HG03135 (cell line): ENCODE measurements at regions not wholly inside any gene's neighbourhood (a gene's known extent, or its start where the extent isn't known, plus 50 kb on each side); places are given as distances from the start of the nearest gene placed in this dataset.
"Not testable (repeated sequence)": the region's sequence is repeated elsewhere in the genome, so short reads cannot be mapped to it uniquely, and the experiment has no call there.

Experiments
- ATAC-seq: cut with Tn5 transposase; IDR thresholded peaks from one replicate; pipeline ENCODE4 v1.9.1; 2021; ENCODE audit warnings: mild to moderate bottlenecking, moderate library complexity; ENCODE audit not compliant: unreplicated experiment

DNA sequence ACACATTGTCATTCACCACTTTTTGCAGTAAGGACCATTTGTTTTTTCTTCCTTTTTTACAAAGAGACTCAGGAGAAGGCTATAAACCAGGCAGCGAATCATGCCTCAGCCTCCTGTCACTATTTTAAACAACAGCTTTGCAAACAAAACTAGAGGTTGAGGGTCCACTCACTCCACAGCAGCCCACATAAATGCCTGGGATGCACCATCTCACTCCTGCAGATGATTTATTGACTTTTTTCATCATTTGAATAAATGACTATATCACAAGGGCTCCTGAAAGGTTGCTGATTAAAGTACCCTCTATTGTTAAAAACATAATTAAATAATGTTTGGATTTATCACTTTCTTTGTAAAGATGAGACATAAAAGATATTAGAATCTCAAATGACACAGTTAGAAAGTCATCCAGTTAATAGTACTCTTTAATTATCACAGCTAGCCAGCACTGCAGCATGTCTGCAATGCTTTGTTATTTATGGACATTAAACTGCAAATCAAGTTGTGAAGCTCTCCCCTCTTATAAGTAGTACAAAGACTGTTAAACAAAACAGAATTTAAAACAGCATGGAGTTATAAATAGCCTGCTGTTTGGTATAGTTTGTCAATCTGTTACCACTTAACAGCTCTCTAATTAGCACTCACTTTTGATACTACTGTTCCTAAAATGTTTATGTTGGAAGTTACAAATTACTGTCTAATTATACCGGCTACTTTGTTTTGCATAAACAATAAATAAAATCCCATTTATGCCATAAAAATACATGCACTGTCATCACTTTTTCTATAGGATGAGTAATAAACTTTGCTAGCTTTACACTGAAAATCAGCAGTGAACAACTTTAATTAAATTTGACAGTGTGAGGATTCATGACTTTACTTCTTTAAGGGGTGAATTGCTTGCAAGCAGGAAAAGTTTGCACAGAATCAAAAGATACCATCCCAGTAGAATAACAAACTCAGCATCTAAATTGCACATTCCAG, 853.2 kb downstream of the UQCRFS1 start:
- no peak for ATAC-seq

GRCh38 chr19:28358633-28359032, 854.3 kb downstream of the UQCRFS1 start:
- ATAC-seq: no peak

GRCh38 chr19:28351761-28352160, 861.2 kb downstream of the UQCRFS1 start:
- no peak for ATAC-seq

DNA sequence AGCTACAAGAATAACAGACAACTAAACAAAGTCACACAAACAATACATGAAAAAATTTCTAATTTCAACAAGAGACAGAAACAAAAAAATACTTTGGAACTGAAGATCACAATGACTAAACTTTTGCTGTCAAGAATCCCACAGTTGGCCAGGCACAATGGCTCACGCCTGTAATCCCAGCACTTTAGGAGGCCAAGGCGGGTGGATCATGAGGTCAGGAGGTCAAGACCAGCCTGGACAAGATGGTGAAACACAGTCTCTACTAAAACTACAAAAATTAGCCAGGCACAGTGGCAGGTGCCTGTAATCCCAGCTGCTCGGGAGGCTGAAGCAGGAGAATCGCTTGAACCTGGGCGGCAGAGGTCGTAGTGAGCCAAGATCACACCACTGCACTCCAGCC, 861.6 kb downstream of the UQCRFS1 start:
- ATAC-seq: not testable (repeated sequence)

DNA sequence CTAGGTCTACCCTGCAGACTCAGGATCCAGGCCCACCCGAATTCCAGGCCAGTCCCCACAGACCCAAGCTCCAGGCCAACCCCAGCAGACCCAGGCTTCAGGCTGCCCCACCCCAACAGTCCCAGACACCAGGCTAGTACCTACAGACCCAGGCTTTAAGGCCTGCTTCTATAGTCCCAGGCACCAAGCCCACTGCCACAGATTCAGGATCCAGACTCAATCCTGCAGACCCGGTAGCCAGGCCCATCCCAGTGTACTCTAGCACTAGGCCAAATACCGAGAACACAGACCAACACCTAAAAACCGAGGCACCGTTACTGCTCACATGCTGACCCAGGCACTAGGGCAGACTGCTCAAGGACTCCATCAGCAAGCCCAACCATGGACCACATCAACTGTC, 862.3 kb downstream of the UQCRFS1 start:
- ATAC-seq: no peak

- ATAC-seq: no peak
Observed at GRCh38 chr19:28350037-28350436, 862.9 kb downstream of the UQCRFS1 start.

DNA sequence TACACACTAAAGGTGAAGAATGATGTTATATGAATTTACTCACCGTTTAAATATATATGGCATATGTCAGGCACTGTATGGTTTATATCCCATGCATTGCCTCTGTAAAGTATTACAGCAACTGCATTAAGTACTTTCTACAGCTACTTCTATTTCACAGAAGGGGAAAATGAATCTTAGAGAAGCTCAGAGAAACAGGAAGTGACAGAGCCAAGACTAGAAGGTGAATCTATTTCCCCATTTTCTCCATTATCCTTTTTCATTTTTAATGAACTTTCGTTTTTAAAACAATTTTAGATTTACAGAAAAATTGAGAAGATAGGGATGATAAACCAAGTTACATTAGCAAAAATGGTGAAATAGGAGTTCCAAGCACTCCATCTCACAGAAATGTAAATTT, 863.3 kb downstream of the UQCRFS1 start:
- no peak for ATAC-seq

GRCh38 chr19:28345811-28346210, 867.1 kb downstream of the UQCRFS1 start:
- no peak for ATAC-seq

- no peak for ATAC-seq
Observed at GRCh38 chr19:28341810-28342350, 871.1 kb downstream of the UQCRFS1 start.

DNA sequence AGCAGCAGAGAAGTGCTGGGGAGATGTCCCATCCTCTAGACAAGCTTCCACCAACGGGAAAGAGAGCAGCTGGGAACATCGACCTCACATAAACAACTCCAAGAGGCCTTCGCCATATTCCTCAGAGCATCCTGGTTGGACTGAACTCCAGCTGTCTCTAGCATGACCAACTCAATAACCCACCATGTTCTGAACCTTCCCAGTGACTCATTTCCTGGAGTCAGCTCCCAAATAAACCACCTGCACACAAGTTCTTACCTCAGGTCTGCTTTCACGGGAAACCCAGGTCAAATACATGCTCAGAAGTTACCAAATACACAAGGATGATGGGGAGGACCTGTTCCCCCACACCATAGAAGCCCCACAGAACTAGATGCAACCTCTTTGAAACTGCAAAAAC, 878.5 kb downstream of the UQCRFS1 start:
- ATAC-seq: no peak

GRCh38 chr19:28333909-28334308, 879.0 kb downstream of the UQCRFS1 start:
- no peak for ATAC-seq

DNA sequence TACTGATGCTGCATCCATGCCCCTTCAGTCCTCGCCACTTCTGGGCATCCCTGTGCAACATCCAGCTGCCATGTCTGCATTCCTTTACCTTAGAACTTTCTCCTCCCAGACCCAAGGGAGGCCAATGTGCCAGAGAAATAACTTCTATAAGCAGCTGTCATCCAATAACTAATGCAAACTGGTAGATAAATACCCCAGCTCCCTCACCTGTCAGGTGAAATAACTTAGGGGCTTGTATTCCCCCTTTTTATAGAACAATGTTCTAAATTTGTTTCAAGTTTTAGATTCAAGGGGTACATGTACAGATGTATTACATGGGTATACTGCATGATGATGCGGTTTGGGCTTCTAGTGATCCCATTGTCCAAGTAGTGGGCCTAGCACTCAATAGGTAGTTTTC, 880.1 kb downstream of the UQCRFS1 start:
- ATAC-seq: no peak

DNA sequence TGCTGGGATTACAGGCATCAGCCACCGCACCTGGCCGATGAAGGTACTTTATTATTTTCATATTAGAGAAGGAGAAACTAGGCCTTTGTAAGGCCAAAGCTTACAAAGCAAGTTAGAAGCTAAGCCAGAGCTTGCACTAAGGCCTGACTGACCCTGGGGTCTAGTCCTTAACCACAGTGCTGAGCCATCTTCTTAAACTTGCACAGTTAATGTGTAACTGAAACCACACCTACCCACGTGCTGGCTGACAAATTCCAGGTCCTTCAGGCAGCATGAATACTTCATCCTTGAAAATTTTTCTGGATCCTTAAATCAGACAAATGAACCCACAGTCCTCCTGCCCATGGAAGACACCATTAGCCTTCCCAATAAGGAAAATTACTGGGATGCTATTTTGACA, 880.6 kb downstream of the UQCRFS1 start:
- no peak for ATAC-seq

DNA sequence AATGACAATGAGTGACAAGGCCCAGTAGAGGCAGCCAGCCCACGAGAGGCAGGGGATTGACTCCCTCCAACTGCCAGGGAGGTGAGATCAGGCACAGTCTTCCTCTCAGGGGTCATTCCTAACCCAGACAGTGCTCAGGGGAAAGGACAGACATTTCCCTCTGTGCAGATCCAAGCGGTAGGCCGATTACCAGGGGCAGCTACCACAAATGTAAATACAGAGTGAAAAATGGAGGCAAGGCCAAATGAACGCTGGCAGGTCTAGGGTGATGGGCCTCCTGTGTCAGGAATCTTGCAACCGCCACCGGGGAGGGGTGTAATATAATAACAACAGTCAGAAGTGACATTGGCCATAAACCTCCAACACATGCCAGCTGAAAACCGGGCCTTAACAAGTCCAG, 881.4 kb downstream of the UQCRFS1 start:
- ATAC-seq: no peak

- no peak for ATAC-seq
Observed at GRCh38 chr19:28330831-28331230, 882.1 kb downstream of the UQCRFS1 start.

DNA sequence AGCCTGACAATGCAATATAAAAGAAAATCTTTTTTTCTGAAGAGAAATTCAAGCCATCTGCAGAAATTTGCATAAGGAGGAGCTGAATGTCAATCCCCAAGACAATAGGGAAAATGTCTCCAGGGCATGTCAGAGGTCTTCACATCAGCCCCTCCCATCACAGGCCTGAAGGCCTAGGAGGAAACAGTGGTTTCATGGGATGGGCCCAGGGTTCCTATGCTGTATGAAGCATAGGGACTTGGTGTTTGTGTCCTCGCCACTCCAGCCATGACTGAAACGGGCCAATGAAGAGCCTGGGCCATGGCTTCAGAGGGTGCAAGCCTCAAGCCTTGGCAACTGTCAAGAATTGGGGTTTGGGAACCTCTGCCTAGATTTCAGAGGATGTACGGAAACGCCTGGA, 883.5 kb downstream of the UQCRFS1 start:
- no peak for ATAC-seq

- no peak for ATAC-seq
Observed at GRCh38 chr19:28327905-28328304, 885.0 kb downstream of the UQCRFS1 start.

DNA sequence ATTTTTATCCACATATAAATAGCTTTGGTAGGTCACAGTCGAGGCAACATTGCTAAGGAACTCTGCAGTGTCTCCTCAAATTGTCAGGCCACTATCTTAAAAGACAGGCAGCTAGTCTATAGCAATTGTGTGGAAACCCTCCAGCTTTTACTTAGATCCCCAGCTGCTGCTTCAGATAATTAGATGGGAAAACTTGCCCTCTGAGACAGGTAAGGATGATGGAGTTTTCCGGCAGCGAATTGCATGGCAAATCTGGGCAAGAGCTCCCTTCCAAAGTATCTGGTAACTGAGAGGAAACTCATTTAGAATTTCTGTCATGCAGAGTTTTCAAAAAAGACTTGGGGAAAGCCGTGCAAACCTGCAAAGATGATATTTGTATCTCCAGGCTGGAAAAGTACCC, 886.2 kb downstream of the UQCRFS1 start:
- ATAC-seq: no peak

DNA sequence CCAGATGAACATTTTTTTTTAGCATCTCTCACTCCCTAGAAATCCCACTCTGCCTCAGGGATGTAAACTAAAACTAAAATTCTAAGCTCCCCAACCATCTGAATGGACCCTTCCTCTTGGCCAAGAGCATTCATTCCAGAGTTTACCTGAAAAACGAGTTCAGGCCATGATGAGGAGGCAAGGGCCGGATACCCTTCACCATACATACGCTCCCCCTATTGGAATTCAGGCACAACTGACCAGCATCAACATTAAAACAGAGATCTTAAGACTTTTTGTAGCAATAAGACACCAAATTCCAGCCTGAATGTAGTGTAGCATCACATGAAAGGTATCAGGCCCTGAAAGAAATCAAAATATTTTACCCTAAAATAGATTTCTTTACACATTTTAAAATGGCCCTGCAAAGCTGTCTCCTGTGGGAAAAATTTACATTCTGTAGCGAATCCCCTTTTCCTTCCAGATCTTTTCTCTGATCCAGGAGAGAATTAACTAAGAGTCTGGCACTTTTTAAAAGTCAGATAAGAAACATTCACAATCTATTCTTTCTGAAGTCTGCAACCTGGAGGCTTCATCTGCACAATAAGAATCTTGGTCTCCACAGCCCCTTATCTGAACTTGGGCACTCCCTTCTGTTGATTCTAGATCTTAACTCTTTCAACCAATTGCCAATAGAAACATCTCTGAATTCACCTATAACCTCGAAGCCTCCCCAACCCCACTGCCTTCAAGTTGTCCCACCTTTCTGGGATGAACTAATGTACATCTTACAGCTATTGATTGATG, 888.5 kb downstream of the UQCRFS1 start:
- ATAC-seq: no peak

DNA sequence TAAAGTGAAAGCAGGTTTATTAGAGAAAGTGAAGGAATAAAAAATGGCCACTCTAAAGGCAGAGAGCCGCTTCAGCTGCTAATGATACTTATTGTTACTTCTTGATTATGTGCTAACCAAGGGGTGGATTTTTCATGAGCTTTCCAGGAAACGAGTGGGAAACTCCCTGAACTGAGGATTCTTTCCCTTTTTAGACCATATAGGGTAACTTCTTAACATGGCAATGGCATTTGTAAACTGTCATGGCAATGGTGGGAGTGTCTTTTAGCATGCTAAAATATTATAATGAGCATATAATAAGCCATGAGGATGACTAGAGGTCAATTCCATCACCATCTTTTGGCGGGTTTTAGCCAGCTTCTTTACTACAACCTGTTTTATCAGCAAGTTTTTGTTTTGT, 890.0 kb downstream of the UQCRFS1 start:
- ATAC-seq: no peak

DNA sequence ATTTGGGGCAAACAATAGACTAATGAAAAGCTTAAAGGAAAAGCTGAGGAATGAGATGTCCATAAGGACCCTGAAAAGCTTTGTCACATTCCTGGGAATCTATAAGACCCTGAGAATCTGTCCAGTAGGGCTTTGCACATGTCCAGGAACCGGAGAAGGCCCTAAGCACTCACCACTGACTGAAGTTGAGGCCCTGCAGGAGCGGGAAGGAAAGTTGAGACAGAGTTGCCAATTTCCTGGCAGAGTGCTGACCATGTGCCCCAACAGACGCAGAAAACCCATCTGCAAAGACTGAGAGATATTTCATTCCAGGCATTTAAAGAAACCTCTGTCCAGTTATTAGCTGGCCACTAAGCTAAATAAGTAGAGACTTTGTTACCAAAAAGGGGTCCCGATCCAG, 890.5 kb downstream of the UQCRFS1 start:
- ATAC-seq: no peak

GRCh38 chr19:28319918-28320317, 893.0 kb downstream of the UQCRFS1 start:
- ATAC-seq: no peak
